GM12878 (cell line): ENCODE measurements at regions not wholly inside any gene's neighbourhood (a gene's known extent, or its start where the extent isn't known, plus 50 kb on each side); places are given as distances from the start of the nearest gene placed in this dataset.

ENCODE experiments used
- PAX8 ChIP-seq: fragments of 450-650 bp; IDR thresholded peaks from 2 replicates; pipeline ENCODE4 v1.6.1; 2017; ENCODE audit warnings: mild to moderate bottlenecking, moderate library complexity
- TF ChIP-seq, protein P1 (sequence below): fragments of 450-650 bp; formaldehyde crosslinking; IDR thresholded peaks from 2 replicates; pipeline ENCODE4 v1.4.0; 2020; ENCODE audit warnings: mild to moderate bottlenecking, moderate library complexity
- TF ChIP-seq, protein P2 (sequence below): fragments of 450-650 bp; formaldehyde crosslinking; IDR thresholded peaks from 2 replicates; pipeline ENCODE4 v1.5.0; 2022; ENCODE audit warnings: mild to moderate bottlenecking, missing genetic modification characterization
- TF ChIP-seq, protein P3 (sequence below): fragments of 450-650 bp; conservative IDR thresholded peaks from 2 replicates; pipeline ENCODE4 v1.6.1; 2017; ENCODE audit warnings: mild to moderate bottlenecking, moderate library complexity

DNA sequence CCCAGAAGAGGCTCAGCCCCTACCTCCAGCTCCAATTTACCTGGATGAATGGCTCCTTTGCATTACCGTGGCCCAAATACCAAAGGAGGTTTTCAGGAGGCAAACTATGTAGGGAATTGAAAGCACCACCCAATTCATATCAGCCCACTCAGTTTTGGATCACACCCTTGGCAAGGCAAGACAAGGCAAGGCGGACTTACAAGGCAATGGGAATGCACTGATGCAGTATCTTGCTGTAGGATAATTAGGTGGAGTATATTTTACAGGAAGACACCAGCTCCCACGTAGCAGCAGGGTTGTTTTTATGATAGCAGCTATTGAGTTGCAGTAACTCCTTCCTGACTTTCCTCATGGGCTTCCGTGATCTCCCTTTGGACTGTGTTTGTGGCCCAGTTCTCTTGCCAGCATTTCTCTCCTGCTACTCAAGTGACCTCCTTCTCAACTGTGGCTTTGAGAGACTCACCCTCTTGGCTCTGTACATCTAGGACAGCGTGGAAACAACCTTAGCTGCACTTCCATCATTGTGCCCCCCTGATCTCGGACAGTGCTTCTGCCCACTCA is 935.9 kb downstream of the EFNB2 start (continued):
- TF ChIP-seq, protein P1, sequence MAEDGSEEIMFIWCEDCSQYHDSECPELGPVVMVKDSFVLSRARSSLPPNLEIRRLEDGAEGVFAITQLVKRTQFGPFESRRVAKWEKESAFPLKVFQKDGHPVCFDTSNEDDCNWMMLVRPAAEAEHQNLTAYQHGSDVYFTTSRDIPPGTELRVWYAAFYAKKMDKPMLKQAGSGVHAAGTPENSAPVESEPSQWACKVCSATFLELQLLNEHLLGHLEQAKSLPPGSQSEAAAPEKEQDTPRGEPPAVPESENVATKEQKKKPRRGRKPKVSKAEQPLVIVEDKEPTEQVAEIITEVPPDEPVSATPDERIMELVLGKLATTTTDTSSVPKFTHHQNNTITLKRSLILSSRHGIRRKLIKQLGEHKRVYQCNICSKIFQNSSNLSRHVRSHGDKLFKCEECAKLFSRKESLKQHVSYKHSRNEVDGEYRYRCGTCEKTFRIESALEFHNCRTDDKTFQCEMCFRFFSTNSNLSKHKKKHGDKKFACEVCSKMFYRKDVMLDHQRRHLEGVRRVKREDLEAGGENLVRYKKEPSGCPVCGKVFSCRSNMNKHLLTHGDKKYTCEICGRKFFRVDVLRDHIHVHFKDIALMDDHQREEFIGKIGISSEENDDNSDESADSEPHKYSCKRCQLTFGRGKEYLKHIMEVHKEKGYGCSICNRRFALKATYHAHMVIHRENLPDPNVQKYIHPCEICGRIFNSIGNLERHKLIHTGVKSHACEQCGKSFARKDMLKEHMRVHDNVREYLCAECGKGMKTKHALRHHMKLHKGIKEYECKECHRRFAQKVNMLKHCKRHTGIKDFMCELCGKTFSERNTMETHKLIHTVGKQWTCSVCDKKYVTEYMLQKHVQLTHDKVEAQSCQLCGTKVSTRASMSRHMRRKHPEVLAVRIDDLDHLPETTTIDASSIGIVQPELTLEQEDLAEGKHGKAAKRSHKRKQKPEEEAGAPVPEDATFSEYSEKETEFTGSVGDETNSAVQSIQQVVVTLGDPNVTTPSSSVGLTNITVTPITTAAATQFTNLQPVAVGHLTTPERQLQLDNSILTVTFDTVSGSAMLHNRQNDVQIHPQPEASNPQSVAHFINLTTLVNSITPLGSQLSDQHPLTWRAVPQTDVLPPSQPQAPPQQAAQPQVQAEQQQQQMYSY (CRISPR knock-in tag): no peak
- no peak for TF ChIP-seq PAX8
- TF ChIP-seq, protein P2, sequence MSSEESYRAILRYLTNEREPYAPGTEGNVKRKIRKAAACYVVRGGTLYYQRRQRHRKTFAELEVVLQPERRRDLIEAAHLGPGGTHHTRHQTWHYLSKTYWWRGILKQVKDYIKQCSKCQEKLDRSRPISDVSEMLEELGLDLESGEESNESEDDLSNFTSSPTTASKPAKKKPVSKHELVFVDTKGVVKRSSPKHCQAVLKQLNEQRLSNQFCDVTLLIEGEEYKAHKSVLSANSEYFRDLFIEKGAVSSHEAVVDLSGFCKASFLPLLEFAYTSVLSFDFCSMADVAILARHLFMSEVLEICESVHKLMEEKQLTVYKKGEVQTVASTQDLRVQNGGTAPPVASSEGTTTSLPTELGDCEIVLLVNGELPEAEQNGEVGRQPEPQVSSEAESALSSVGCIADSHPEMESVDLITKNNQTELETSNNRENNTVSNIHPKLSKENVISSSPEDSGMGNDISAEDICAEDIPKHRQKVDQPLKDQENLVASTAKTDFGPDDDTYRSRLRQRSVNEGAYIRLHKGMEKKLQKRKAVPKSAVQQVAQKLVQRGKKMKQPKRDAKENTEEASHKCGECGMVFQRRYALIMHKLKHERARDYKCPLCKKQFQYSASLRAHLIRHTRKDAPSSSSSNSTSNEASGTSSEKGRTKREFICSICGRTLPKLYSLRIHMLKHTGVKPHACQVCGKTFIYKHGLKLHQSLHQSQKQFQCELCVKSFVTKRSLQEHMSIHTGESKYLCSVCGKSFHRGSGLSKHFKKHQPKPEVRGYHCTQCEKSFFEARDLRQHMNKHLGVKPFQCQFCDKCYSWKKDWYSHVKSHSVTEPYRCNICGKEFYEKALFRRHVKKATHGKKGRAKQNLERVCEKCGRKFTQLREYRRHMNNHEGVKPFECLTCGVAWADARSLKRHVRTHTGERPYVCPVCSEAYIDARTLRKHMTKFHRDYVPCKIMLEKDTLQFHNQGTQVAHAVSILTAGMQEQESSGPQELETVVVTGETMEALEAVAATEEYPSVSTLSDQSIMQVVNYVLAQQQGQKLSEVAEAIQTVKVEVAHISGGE (CRISPR knock-in tag): no peak
- TF ChIP-seq, protein P3, sequence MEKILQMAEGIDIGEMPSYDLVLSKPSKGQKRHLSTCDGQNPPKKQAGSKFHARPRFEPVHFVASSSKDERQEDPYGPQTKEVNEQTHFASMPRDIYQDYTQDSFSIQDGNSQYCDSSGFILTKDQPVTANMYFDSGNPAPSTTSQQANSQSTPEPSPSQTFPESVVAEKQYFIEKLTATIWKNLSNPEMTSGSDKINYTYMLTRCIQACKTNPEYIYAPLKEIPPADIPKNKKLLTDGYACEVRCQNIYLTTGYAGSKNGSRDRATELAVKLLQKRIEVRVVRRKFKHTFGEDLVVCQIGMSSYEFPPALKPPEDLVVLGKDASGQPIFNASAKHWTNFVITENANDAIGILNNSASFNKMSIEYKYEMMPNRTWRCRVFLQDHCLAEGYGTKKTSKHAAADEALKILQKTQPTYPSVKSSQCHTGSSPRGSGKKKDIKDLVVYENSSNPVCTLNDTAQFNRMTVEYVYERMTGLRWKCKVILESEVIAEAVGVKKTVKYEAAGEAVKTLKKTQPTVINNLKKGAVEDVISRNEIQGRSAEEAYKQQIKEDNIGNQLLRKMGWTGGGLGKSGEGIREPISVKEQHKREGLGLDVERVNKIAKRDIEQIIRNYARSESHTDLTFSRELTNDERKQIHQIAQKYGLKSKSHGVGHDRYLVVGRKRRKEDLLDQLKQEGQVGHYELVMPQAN: no peak
